A549 (cell line): ENCODE measurements at regions not wholly inside any gene's neighbourhood (a gene's known extent, or its start where the extent isn't known, plus 50 kb on each side); places are given as distances from the start of the nearest gene placed in this dataset.
"Not testable (repeated sequence)": the region's sequence is repeated elsewhere in the genome, so short reads cannot be mapped to it uniquely, and the experiment has no call there.

Source experiments
- CTCF ChIP-seq: fragments of >200 bp; sonication (Bioruptor Twin); formaldehyde crosslinking; IDR thresholded peaks from 3 replicates; pipeline ENCODE4 v1.5.1; 2016
- ZSCAN20 ChIP-seq: fragments of 250-450 bp; sonication (Bioruptor Pico); IDR thresholded peaks from 2 replicates; pipeline ENCODE4 v1.8.0; 2022; ENCODE audit warnings: mild to moderate bottlenecking, moderate library complexity

GRCh38 chr6:117798819-117799218 is 108.2 kb upstream of the SLC35F1 start:
- TF ChIP-seq ZSCAN20 (CRISPR knock-in tag); CTCF: not testable (repeated sequence)
